ENCODE measurements at regions not wholly inside any gene's neighbourhood (a gene's known extent, or its start where the extent isn't known, plus 50 kb on each side); places are given as distances from the start of the nearest gene placed in this dataset.

GRCh38 chr4:26106776-26107175 lies 192.8 kb downstream of the SMIM20 start:
- no peak for DNase-seq

DNA sequence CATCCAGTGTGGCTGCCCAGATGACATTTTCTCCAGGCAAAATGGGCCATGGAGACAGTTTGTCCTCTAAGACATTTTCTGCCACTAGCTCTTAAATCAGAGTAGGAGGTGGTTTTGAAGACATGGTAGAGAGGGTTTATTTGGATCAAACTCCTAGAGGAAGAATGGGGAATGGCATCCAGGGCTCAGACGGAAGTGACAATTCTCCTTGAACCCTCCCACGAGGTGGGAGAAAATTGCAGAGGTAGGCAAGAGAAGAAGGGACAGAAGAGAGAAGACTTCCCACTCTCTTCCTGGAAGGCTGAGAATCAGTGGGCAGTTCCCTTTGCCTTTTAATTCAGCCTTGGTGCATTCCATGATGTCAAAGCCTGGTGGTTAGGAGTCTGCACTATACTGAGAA lies 194.0 kb downstream of the SMIM20 start:
- no peak for DNase-seq

GRCh38 chr4:26110493-26110892 lies 196.5 kb downstream of the SMIM20 start:
- DNase-seq = no peak

- no peak for DNase-seq
Measured at GRCh38 chr4:26113339-26113940, 199.4 kb downstream of the SMIM20 start.

DNA sequence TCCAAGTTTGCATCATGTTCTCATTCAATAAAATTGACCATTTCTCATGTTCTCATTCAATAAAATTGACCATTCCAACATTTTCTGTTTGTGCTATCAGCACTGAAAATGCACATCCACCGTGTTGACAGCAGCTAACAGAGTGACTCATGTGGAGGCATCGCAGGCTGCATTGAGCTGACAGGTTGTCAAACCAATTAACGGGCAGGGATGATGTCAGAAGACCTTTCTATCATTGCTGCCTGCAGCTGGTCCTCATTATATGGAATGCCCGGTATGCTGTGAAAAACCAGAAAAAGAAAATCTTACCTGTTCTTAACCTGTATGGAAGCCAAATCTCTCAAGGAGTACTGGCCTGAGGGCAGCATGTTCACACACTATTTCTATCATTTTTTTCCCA lies 202.0 kb downstream of the SMIM20 start:
- no peak for DNase-seq

DNA sequence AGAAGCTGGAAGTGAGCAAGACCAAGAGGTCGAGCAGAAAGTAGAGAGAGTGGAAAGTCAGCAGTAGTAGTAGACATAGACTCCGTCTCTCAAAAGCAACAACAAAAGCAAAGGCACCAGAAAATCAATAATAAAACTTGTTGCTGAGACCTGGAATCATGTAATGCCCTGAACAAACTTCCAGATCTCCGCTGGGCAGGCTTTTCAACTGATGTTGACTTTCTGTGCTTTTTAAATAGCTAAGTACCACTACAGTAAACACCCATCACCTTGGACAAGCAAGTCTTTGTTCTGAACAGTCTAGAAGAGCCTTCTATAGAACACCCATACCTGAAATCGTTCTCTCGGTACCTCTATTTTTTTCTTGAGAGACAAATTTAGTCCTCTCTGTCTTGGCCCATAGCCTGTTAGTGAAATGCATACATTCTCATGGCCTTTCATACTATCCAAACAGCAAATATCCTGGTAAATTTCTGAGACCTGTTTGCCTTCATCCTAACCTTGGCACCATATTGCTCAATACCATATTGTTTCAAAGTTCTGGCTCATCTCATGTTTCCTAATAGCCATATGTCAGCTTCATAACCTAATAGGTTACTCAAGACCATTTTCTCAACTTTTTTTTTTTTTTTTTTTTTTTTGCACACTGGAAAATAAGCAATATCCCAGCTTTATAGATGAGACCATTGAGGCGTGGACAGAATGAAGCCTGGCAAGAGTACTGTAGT lies 200.6 kb upstream of the RBPJ start:
- no peak for DNase-seq

DNA sequence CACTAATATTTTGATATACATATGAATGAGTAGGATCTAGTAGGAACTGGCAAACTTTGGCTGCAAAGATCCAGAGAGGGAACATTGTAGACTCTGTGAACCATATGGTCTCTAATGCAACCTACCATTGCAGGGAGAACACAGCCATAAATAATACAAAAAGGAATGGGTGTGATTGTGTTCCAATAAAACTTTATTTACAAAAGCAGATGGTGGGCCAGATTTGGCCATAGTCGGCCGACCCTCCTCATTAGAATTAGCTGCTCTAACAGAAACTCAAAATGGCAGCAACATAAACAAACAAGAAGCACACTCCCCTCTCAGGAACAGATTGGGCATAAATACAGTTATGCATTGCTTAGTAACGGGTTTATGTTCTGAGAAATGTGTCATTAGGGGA lies 198.1 kb upstream of the RBPJ start:
- no peak for DNase-seq

DNA sequence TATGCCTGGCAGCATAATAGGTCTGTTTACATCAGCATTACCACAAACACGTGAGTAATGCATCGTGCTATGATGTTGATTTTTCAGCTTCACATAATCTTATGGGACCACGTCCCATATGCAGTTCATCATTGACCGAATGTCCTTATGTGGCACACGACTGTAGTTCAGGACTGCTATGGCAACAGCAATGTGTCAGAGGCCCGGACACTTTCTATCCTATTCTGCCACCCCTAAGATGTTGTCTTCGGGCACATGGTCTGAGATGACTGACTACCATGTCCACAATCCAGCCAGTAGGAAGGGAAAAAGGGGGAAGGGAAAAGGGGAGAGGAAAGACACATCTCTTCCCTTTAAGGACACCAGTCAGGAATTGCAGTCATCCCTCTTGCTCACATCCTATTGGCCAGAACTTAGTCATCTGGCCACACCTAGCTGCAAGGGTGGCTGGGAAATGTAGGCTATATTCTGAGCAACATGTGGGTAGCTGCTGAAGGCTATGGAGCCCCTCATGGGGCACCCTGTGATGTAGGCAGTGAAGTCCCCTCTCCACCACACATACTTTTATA lies 196.0 kb upstream of the RBPJ start:
- no peak for DNase-seq

DNA sequence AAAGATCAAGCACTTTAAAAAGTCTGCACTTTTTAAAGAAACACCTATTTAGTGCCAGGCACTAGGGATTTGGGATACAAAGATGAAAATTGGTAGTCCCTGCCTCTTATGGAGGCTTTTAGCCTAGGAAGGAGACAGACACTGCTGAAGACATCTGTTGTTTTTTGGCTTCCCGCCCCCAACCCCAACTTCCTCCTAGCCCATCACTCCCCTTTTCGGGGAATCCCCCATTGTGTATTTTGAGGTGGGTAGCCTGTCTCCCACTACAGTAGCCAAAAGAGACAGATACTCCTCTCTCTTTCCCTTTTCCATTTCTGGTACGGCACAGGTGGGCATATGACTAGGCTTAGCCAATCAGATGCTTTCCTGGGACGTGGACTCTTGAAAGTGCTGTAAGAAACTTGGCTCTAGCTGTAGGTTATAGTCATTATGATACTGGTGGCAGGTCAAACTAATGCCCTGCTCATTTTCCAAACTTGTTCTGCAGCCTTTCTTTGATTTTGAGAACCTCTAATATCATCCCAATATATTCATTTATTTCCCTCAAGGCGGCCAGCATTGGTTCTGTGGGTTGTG lies 194.6 kb upstream of the RBPJ start:
- no peak for DNase-seq

DNA sequence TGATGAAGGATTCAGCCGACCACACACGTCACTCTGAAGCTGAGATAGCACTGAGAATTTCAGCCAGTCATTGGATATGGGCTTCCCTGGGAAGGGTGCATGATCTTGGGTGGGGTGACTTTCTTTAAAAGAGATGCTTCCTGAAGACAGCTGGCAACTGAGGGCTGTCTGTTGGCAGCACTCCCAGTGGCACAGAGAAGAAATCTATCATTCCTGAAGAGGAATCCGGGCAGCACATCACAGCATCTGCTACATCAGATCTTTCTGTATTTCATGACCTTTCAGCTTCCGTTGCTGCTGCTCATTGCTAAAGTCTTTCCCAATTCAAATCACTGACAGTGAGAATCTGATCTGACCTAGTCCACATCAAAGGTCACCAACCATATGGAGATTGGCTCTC lies 193.8 kb upstream of the RBPJ start:
- no peak for DNase-seq

DNA sequence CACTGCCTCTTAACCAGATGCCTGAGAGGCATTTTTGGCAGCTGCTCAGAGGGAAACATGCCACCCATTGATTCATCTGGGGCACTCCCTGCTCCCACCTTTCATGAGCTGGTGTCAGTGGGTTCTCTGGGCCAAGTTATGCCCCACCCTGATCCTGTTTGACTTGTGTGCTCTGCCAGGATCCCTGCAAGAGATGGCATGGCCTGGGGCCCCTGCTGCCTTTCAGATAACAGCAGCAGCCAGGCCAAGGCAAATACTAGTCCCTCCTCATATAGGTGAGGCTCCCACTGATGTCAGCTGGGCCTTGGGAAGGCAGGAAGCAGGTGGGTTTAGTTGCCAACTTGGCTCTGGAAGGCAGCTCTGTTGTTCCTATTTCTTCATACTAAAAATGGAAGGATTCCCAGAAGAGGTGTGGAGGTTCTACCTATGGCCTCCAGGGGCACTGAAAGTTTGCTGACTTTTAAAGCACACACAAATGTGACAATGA lies 192.9 kb upstream of the RBPJ start:
- no peak for DNase-seq

GRCh38 chr4:26130173-26130572 lies 190.6 kb upstream of the RBPJ start:
- DNase-seq = no peak

DNA sequence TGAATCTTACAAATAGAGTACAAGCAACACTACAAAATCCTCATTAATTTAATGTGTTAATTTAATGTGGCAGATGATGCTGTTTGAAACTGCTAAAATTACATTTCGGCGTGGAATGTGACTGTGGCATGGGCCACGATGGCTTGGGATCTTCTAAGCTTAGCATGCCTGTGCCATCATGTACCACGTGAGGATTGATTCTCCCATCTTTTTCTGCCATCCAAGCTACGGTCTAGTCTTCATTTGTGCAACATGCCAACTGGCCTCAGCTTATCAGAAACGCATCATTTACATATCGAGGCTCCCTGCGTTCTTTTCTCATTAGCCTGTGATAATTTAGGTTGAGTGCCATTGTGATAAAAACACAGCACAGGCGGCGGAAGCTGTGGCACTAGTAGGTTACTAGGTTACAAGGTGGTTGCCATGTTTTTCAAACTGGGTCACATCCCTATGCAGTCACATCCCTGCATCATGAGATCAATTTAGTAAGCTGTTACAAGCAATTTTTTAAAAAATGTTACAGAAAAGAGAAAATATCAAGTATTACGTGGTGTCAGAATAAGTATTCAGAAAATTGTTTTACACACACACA lies 189.9 kb upstream of the RBPJ start:
- DNase-seq = no peak

- DNase-seq = peak; percentile 60
Measured at GRCh38 chr4:26131711-26132110, 189.1 kb upstream of the RBPJ start.

DNA sequence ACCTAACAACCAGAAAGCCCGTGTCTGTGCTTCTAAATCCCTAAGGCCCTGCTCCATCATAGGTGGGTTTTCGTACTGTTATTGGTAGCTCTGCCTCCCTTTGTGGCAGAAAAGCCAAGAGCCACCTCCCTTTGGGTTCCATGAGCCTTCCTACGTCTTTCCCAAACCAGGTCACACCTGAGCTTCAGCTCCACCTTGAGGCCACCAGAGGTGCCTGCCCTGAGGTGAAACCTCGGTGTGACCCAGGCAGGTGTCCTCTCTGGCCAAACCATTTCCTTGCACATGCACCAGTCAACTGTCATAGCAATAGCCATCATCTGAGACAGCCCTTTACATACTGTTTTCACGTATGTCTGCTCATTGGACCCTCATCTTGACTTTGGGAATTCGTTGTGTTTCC lies 188.0 kb upstream of the RBPJ start:
- no peak for DNase-seq

- no peak for DNase-seq
Measured at GRCh38 chr4:26133840-26134239, 187.0 kb upstream of the RBPJ start.

- DNase-seq = no peak
Measured at GRCh38 chr4:26135331-26135730, 185.5 kb upstream of the RBPJ start.

GRCh38 chr4:26136615-26137014 lies 184.2 kb upstream of the RBPJ start:
- DNase-seq = no peak

GRCh38 chr4:26137288-26137687 lies 183.5 kb upstream of the RBPJ start:
- no peak for DNase-seq

GRCh38 chr4:26139310-26139924 lies 181.4 kb upstream of the RBPJ start:
- DNase-seq = no peak

DNA sequence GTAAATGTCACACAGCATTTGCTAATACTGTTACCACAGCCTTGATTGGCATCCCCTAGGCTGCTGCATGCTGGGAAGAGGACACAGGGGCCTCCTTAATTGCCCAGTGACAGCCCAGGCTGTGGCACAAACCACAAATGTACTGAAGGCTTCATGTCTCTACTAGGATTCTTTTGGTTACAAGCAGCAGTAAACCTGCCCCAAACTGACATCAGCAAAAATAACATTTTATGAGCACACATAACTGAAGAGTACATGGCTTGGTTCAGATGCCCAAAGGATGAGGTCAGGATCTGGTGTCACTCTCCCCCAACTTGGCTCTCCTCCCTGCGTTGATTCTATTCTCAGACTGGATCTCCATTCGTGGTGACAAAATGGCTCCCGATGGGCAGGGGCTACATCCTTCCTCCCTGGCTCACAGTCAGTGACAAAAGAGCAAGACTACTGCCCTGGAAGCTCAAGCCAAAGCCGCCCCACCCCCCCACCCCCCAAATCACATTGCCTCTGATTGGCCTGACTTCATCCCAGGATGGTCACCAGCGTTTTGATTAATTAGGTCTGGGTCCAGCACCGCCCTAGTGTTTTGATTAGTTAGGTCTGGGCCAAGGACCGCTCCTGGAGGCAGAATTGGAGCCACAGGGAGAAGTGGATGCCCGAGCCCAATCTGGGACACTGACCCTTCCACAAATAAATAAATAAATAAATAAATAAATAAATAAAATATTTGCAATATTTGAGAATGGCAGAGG lies 180.5 kb upstream of the RBPJ start:
- no peak for DNase-seq

- DNase-seq = no peak
Measured at GRCh38 chr4:26141051-26141721, 179.6 kb upstream of the RBPJ start.

Data from stimulated activated CD8-positive, alpha-beta memory T cell treated with anti-CD3 and anti-CD28 coated beads, Interleukin-4, amount 100 ng/mL, for 48 hours (primary cell).